Esophagus muscularis mucosa (tissue), 4 donors: ENCODE measurements at regions not wholly inside any gene's neighbourhood (a gene's known extent, or its start where the extent isn't known, plus 50 kb on each side); places are given as distances from the start of the nearest gene placed in this dataset.

ENCODE experiments used
- DNase-seq: peaks from one replicate; pipeline ENCODE4 v3.0.0-alpha.2; 2017; ENCODE audit errors: extremely low spot score
- H3K27ac ChIP-seq, 4 donors: fragments of 200-600 bp; sonication (generic); replicated peaks in 1 of 4; 1 replicate in 3 of 4; 2 replicates in 1 of 4; pipeline ENCODE4 v1.5.1; 2016 to 2019; ENCODE audit warnings: mild to moderate bottlenecking in 1 of 4
- H3K27me3 ChIP-seq, 4 donors: fragments of 200-600 bp; sonication (generic); one replicate each; pipeline versions ENCODE4 v1.5.1 to v1.6.0; 2016 to 2019
- H3K36me3 ChIP-seq, 4 donors: fragments of 200-600 bp; sonication (generic); one replicate each; pipeline ENCODE4 v1.5.1; 2016 to 2019
- H3K4me1 ChIP-seq, 4 donors: fragments of 200-600 bp; sonication (generic); one replicate each; pipeline ENCODE4 v1.5.1; 2016 to 2019
- H3K4me3 ChIP-seq, 4 donors: fragments of 200-600 bp; sonication (generic); 1 replicate in 2 of 4; 2 replicates in 2 of 4; pipeline ENCODE4 v1.5.1; 2016 to 2019; ENCODE audit warnings: mild to moderate bottlenecking in 4 of 4, moderate library complexity in 1 of 4
- H3K9me3 ChIP-seq, 4 donors: fragments of 200-600 bp; sonication (generic); 1 replicate in 3 of 4; 2 replicates in 1 of 4; pipeline ENCODE4 v1.5.1; 2016 to 2019
- EP300 ChIP-seq: sonication (generic); formaldehyde crosslinking; IDR thresholded peaks from one replicate; pipeline ENCODE4 v1.6.1; 2017; ENCODE audit warnings: antibody characterized with exemption
- POLR2A ChIP-seq: fragments of 450-650 bp; IDR thresholded peaks from one replicate; pipeline ENCODE4 v1.6.1; 2017; ENCODE audit warnings: antibody characterized with exemption, moderate library complexity, mild to moderate bottlenecking, low read depth
- POLR2AphosphoS5 ChIP-seq, 2 donors: sonication (generic); formaldehyde crosslinking; IDR thresholded peaks; one replicate each; pipeline ENCODE4 v1.6.1; 2017; ENCODE audit warnings: antibody characterized with exemption in 2 of 2
- WGBS: methylation state at CpG from one replicate; pipeline ENCODE4 v1.1.5; 2018; 5-methylcytosine and 5-hydroxymethylcytosine counted together
- intact Hi-C: fragments of 100-400 bp; cut with DNase I; formaldehyde crosslinking; loops from one replicate; pipeline ENCODE4 v1.15.1; 2023
- TF ChIP-seq, protein P1 (sequence below), 3 experiments: fragments of 200-600 bp in 2 of 3; fragments of 450-650 bp in 1 of 3; sonication (generic) in 2 of 3; IDR thresholded peaks; one replicate each; pipeline ENCODE4 v1.5.1; 2017 to 2019; ENCODE audit warnings: antibody characterized with exemption in 3 of 3, mild to moderate bottlenecking in 2 of 3, moderate library complexity in 1 of 3

- H3K27ac ChIP-seq: no peak overlapping the region
- DNase-seq: no peak
- TF ChIP-seq POLR2A: no peak
- TF ChIP-seq, protein P1, sequence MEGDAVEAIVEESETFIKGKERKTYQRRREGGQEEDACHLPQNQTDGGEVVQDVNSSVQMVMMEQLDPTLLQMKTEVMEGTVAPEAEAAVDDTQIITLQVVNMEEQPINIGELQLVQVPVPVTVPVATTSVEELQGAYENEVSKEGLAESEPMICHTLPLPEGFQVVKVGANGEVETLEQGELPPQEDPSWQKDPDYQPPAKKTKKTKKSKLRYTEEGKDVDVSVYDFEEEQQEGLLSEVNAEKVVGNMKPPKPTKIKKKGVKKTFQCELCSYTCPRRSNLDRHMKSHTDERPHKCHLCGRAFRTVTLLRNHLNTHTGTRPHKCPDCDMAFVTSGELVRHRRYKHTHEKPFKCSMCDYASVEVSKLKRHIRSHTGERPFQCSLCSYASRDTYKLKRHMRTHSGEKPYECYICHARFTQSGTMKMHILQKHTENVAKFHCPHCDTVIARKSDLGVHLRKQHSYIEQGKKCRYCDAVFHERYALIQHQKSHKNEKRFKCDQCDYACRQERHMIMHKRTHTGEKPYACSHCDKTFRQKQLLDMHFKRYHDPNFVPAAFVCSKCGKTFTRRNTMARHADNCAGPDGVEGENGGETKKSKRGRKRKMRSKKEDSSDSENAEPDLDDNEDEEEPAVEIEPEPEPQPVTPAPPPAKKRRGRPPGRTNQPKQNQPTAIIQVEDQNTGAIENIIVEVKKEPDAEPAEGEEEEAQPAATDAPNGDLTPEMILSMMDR (IDR thresholded peaks at IDR 0.05): no peak
- TF ChIP-seq POLR2AphosphoS5 (IDR thresholded peaks at IDR 0.05): no peak
- no peak for TF ChIP-seq EP300
- WGBS: 78% methylated on average over 2 of the region's 4 CpGs
- no peaks in the 10 kb centered on the region for H3K27me3 ChIP-seq
- H3K36me3 ChIP-seq: no peaks in the 10 kb centered on the region
- intact Hi-C loops: no loop called here
- no peak overlapping the region for H3K4me3 ChIP-seq
- H3K9me3 ChIP-seq: no peaks in the 10 kb centered on the region
- no peaks in the 10 kb centered on the region for H3K4me1 ChIP-seq
Observed at GRCh38 chr5:100249211-100249883, 285.8 kb upstream of the FAM174A start.

DNA sequence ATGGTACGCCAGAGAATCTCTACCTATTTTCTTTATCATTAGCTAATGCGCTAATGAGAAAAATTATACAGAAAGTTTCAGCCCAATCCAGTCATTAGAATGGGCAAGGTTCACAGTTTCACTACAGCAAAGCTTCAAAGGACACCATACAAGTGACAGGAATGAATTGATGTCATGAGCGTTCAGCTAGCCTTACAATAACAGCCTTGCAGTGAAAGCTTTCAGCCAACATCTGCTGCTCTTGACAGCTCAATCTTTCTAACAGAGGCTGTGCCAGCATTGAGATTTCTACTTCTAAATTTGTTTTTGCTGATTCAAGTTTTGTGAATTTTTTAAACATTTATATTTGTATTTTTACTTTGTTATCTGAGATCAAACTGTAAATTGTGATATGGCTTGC is 302.4 kb upstream of the FAM174A start:
- no peak for DNase-seq
- Histone ChIP-seq H3K9me3 (peaks cover 0 to 7% (median 2%) of the 10 kb centered on the region in 4 donors), H3K36me3 (no peaks in the 10 kb centered on the region), H3K27ac (no peak overlapping the region), H3K4me1 (no peaks in the 10 kb centered on the region), H3K4me3 (no peak overlapping the region), H3K27me3 (no peaks in the 10 kb centered on the region)
- intact Hi-C loops: no loop called here
- WGBS: 51% methylated on average over 3 of the region's 3 CpGs
- TF ChIP-seq POLR2AphosphoS5 (IDR thresholded peaks at IDR 0.05) (no peak), POLR2A (no peak), EP300 (no peak)
- TF ChIP-seq, protein P1 (IDR thresholded peaks at IDR 0.05): no peak

- WGBS: 79% methylated on average over 1 of the region's 1 CpG
- no peaks in the 10 kb centered on the region for H3K36me3 ChIP-seq
- H3K27ac ChIP-seq: no peak overlapping the region
- no peak for TF ChIP-seq EP300
- TF ChIP-seq POLR2AphosphoS5 (IDR thresholded peaks at IDR 0.05): no peak
- TF ChIP-seq POLR2A: no peak
- TF ChIP-seq, protein P1 (IDR thresholded peaks at IDR 0.05): no peak
- DNase-seq: no peak
- intact Hi-C loops: no loop called here
- no peaks in the 10 kb centered on the region for H3K4me1 ChIP-seq
- no peaks in the 10 kb centered on the region for H3K27me3 ChIP-seq
- H3K9me3 ChIP-seq: no peaks in the 10 kb centered on the region
- H3K4me3 ChIP-seq: no peak overlapping the region
Observed at GRCh38 chr5:100188778-100189177, 346.4 kb upstream of the FAM174A start.

GRCh38 chr5:100188339-100188738 is 346.8 kb upstream of the FAM174A start:
- no peak for DNase-seq
- H3K9me3 ChIP-seq: no peaks in the 10 kb centered on the region
- no peak for TF ChIP-seq POLR2A
- TF ChIP-seq, protein P1 (IDR thresholded peaks at IDR 0.05): no peak
- no peak for TF ChIP-seq EP300
- no peak for TF ChIP-seq POLR2AphosphoS5 (IDR thresholded peaks at IDR 0.05)
- intact Hi-C loops: no loop called here
- WGBS: 71% methylated on average over 3 of the region's 3 CpGs
- H3K4me3 ChIP-seq: no peak overlapping the region
- H3K27me3 ChIP-seq: no peaks in the 10 kb centered on the region
- H3K36me3 ChIP-seq: no peaks in the 10 kb centered on the region
- no peak overlapping the region for H3K27ac ChIP-seq
- H3K4me1 ChIP-seq: no peaks in the 10 kb centered on the region

GRCh38 chr5:100186181-100186580 is 349.0 kb upstream of the FAM174A start:
- no peak for DNase-seq
- Histone ChIP-seq H3K4me1 (no peaks in the 10 kb centered on the region), H3K27me3 (no peaks in the 10 kb centered on the region), H3K9me3 (no peaks in the 10 kb centered on the region), H3K36me3 (no peaks in the 10 kb centered on the region), H3K4me3 (no peak overlapping the region), H3K27ac (no peak overlapping the region)
- 76% methylated on average over 2 of the region's 2 CpGs for WGBS
- TF ChIP-seq EP300 (no peak), POLR2AphosphoS5 (IDR thresholded peaks at IDR 0.05) (no peak), POLR2A (no peak)
- TF ChIP-seq, protein P1 (IDR thresholded peaks at IDR 0.05): no peak
- intact Hi-C loops: no loop called here
